MCF 10A (cell line): ENCODE measurements at regions not wholly inside any gene's neighbourhood (a gene's known extent, or its start where the extent isn't known, plus 50 kb on each side); places are given as distances from the start of the nearest gene placed in this dataset.

ENCODE experiments used
- BruUV-seq: library from RNA; stranded (reverse); fragments of 400-500 nt; replicated peaks from 2 replicates; lab custom pipeline; 2021; lab: Mats Ljungman, UMichigan
- CTCF ChIA-PET: fragments of 300-600 bp; sonication (Branson Sonifier 250); formaldehyde crosslinking; extraction: SDS; loops from one replicate; lab custom pipeline; 2021; ENCODE audit warnings: antibody characterized with exemption, inconsistent platforms; lab: Yijun Ruan, JAX
- POLR2A ChIA-PET: fragments of 300-600, 350-650 bp; sonication (Branson Sonifier 250); formaldehyde crosslinking; extraction: SDS; loops from one replicate; lab custom pipeline; 2020; ENCODE audit warnings: antibody characterized with exemption, inconsistent platforms; lab: Yijun Ruan, JAX
- DNase-seq: peaks from one replicate; pipeline ENCODE4 v3.0.0-alpha.2; 2018; ENCODE audit not compliant: unreplicated experiment
- H3K27ac Mint-ChIP-seq: one replicate; pipeline ENCODE4 v1.8.0; 2022; ENCODE audit warnings: mild to moderate bottlenecking, low read depth, mixed read lengths; ENCODE audit not compliant: unreplicated experiment
- H3K27me3 Mint-ChIP-seq: one replicate; pipeline ENCODE4 v1.8.0; 2022; ENCODE audit warnings: mixed read lengths; ENCODE audit not compliant: insufficient read depth, unreplicated experiment
- H3K36me3 Mint-ChIP-seq: one replicate; pipeline ENCODE4 v1.8.0; 2022; ENCODE audit warnings: mild to moderate bottlenecking, moderate library complexity, mixed read lengths; ENCODE audit not compliant: insufficient read depth, unreplicated experiment
- H3K4me1 Mint-ChIP-seq: one replicate; pipeline ENCODE4 v1.8.0; 2022; ENCODE audit warnings: mixed read lengths; ENCODE audit not compliant: insufficient read depth, unreplicated experiment
- H3K4me3 Mint-ChIP-seq: one replicate; pipeline ENCODE4 v1.8.0; 2022; ENCODE audit warnings: mild to moderate bottlenecking, moderate library complexity, mixed read lengths; ENCODE audit not compliant: unreplicated experiment
- H3K9me3 Mint-ChIP-seq: one replicate; pipeline ENCODE4 v1.8.0; 2022; ENCODE audit warnings: mixed read lengths; ENCODE audit not compliant: unreplicated experiment
- CTCF ChIP-seq: fragments of 200-600 bp; IDR thresholded peaks from one replicate; pipeline ENCODE4 v1.8.0; 2022; ENCODE audit warnings: antibody characterized with exemption, mild to moderate bottlenecking; ENCODE audit not compliant: unreplicated experiment
- intact Hi-C: fragments of 100-400 bp; cut with micrococcal nuclease; formaldehyde crosslinking; loops from 2 replicates; pipeline ENCODE4 v1.14.1; 2022

- Mint-ChIP-seq H3K9me3 (no peaks in the 10 kb centered on the region), H3K27ac (no peak overlapping the region), H3K36me3 (no peaks in the 10 kb centered on the region), H3K4me1 (no peaks in the 10 kb centered on the region), H3K27me3 (no peaks in the 10 kb centered on the region), H3K4me3 (no peak overlapping the region)
- no peak for DNase-seq
- no peak for TF ChIP-seq CTCF
- ChIA-PET CTCF (no interaction called here), POLR2A (no interaction called here)
- intact Hi-C loops, result loop anchor here (10.0 kb wide), 1 partner anchor 1324 kb away; no protein-coding TSS in a partner anchor
- no TSS peak for BruUV-seq
Observed at GRCh38 chr11:42528911-42529310, 782.9 kb upstream of the API5 start.

GRCh38 chr11:42536611-42537360 lies 775.0 kb upstream of the API5 start:
- ChIA-PET CTCF (interaction anchor here (0.6 to 3.8 kb wide), 6 partner anchors 11 to 1042 kb away, joined by 3 to 30 read pairs (median 3); no protein-coding TSS in a partner anchor), POLR2A (no interaction called here)
- Mint-ChIP-seq H3K36me3 (no peaks in the 10 kb centered on the region), H3K27me3 (no peaks in the 10 kb centered on the region), H3K27ac (no peak overlapping the region), H3K9me3 (no peaks in the 10 kb centered on the region), H3K4me1 (no peaks in the 10 kb centered on the region), H3K4me3 (no peak overlapping the region)
- no peak for DNase-seq
- BruUV-seq, result no TSS peak
- no peak for TF ChIP-seq CTCF
- intact Hi-C loops, result no loop called here

GRCh38 chr11:42542336-42542735 lies 769.5 kb upstream of the API5 start:
- intact Hi-C loops, result no loop called here
- no peak for DNase-seq
- ChIA-PET POLR2A (no interaction called here), CTCF (interaction anchor here (0.6 to 0.9 kb wide), 2 partner anchors 206 to 741 kb away, joined by 3 read pairs; no protein-coding TSS in a partner anchor)
- Mint-ChIP-seq H3K27me3 (no peaks in the 10 kb centered on the region), H3K27ac (no peak overlapping the region), H3K36me3 (no peaks in the 10 kb centered on the region), H3K4me1 (peaks cover 6% of the 10 kb centered on the region), H3K9me3 (peaks cover 12% of the 10 kb centered on the region), H3K4me3 (no peak overlapping the region)
- BruUV-seq, result no TSS peak
- no peak for TF ChIP-seq CTCF

GRCh38 chr11:42543844-42544419 lies 767.9 kb upstream of the API5 start:
- Mint-ChIP-seq H3K9me3 (peaks cover 12% of the 10 kb centered on the region), H3K27me3 (no peaks in the 10 kb centered on the region), H3K4me3 (no peak overlapping the region), H3K36me3 (no peaks in the 10 kb centered on the region), H3K4me1 (peaks cover 6% of the 10 kb centered on the region), H3K27ac (no peak overlapping the region)
- intact Hi-C loops, result no loop called here
- TF ChIP-seq CTCF, result no peak
- BruUV-seq, result no TSS peak
- no peak for DNase-seq
- CTCF ChIA-PET, result interaction anchor here (1.6 kb wide), 1 partner anchor 17 kb away, joined by 3 read pairs; no protein-coding TSS in a partner anchor
- POLR2A ChIA-PET, result interaction anchor here (0.6 kb wide), 1 partner anchor 364 kb away, joined by 3 read pairs; no protein-coding TSS in a partner anchor
